ENCODE measurements at regions not wholly inside any gene's neighbourhood (a gene's known extent, or its start where the extent isn't known, plus 50 kb on each side); places are given as distances from the start of the nearest gene placed in this dataset.

GRCh38 chr6:98117068-98117467, 717.3 kb upstream of the POU3F2 start:
- TF ChIP-seq CTCF (IDR thresholded peaks at IDR 0.05; ENCODE audit: low read length), result no peak
- no peak for TF ChIP-seq EZH2 (optimal IDR thresholded peaks at IDR 0.05; ENCODE audit: low read depth, low read length)

All from MM.1S (cell line).